Lung microvascular endothelial cell (primary cell): ENCODE measurements at regions not wholly inside any gene's neighbourhood (a gene's known extent, or its start where the extent isn't known, plus 50 kb on each side); places are given as distances from the start of the nearest gene placed in this dataset.
A peak's percentile ranks its signal among the peaks of the same experiment; 100 is the strongest.

Source experiments
- DNase-seq, 2 donors: peaks; one replicate each; pipeline versions ENCODE4 v3.0.0 to v3.0.0-alpha.2; 2010; ENCODE audit warnings: low read depth in 2 of 2

DNA sequence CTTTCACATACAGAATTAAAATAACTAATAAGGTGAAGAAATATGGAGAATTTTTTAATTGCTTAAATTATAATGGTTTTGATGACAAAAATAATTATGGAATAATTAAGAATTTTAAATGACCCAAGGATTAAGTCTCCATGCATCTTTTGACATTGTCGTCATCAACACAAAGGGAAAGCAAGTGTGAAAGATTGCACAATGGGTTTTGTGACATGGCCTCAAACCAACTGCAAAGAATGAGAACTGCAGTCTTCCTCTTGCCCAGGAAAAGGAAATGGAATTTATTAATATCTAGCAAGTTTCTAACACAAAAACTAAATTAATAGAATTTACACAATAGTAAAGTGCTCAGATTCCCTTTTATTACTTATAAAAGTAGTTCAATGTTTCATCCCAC is 329.1 kb upstream of the PKDCC start:
- no peak for DNase-seq

DNA sequence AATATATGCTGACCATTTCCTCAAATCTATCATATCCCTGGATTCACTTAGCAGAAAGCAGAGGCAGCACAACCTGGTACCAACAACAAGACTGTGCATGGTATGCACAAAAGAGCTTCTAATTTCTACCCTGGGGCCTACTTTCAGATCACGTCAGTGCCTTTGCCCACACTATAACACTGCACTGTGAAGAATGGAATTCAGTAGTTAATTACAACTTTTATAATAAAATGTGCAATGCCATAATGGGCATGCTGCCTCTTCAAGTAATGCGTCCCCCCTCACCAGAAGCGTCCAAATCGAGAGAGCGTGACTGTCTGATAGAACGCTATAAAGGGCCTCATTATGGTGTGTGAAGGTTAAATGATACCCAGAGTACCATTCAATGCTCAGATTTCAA is 328.1 kb upstream of the PKDCC start:
- no peak for DNase-seq

DNA sequence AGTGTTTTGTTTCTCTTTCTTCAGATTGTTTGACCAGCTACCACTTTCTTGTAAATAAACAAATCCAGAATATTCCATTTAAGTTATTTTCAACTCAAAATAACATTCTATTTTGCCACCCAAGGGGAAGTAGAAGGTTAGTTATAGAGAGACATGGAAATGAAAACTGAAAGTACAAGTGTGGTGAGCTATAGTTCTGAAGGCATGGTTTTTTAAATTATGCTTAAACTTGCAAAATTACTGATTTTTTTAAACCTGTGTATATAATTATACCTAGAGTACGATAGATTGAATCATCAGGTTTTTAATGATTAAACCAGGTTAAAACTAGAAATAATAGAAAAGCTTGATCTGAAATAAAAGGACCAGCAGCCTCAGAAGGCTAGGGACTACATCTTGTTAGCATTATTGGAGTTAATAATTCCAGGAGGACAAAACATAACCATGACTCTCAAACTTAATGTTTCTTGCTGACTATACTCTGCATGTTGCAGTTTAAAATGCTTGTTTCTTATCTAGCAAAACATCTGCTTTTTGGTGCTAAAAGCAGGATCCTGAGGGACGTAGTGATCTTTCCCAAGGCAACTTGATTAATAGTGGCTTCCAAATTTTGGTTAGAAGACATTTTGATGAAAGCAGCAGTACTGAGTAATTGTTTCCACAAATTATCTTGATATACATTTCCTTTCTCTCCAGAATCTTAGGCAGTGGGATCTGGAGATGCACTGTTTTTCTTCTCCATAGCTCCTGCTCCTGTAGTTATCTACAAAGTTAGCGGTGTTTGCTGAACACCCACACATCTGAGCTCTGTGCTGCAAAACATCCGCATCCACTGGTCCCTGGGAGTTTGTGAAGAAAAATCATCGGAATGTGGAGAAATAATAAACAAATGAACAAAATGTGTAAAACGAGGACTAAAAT is 327.2 kb upstream of the PKDCC start:
- DNase-seq = no peak

DNA sequence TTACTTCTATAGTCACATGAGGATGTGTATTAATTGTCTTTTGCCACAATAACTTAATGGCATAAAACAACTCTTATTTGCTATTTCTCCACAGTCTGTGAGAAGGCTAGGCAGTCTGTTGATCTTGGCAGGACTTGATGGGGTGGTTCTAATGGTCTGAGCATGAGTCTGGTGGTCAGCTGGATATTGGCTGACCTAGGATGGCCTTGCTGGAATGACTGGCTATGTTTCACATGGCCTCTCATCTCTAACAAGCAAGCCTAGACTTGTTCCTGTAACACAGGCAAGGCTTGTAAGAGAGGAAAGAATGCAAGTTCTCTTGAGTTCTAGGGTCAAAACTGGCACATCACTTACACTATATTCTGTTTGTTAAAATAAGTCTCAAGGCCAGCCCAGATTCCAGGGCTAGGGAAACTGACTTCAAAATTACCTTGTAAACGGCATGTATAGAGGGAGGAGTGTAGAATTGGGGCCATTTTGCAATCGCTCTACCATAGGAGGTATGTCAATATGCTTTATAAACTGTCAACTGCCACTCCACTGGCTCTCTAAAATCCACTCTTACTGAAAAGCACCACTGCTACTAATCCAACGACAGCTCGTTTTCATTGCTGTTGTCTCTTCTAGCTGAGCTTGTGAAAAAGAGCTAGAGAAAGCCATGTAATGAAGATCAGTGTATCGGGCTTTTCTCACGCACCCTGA is 325.0 kb upstream of the PKDCC start:
- peak in 1 of 2 donors; percentile 21 for DNase-seq

DNA sequence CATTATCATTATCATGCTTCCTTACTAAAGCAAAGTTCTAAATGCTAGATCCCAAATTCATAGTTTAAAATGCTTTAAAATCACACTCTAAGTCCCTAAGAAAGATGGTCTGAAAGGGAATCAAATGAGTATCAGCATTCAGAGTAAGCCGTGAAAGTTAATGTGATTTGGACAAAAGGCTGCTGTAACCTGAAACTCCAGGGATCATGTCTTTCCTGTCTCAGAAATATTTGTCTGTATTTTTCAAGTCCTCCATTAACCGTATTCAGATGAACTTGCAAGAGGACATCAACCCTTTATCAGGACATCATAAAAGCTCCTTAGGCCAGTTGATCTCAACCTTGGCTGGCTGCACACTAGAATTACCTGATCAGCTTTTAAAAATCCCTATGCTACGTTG is 324.3 kb upstream of the PKDCC start:
- no peak for DNase-seq

DNA sequence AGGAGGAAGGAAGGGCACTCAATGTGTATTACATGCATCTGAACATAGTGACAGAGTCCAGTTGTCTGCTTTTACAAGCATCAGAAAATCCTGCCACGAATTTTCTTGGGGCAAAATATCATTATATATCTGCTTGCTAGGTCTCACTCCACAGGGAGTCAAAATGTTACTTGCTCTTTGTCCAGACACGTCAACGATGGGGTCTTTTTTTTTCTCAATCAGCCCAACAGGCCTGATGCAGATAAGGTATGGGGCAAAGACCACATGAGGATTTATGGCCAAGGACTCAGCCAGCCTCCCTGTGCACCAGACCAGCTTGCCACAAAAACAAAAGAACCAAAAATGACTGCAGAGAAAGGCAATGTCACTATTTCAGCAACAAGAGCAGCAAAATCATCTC is 323.4 kb upstream of the PKDCC start:
- no peak for DNase-seq

DNA sequence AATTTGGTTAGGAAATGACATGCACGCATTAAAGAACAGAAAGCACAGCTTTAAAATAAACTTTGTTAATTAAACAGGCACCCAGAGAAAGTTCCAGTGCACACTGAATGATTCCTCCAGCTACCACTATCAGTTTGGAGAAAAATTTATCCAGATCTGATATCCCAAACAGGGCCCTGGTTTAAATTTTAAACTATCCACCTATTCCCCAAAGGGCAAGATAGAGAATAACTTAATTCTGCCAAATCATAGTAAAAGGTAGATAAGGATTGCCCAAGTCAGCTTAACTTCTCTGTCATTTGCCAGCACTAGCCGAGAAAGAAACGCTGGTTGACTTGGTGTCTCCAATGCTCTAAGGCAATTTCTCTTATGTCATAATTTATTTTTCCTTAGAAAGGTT is 321.9 kb upstream of the PKDCC start:
- no peak for DNase-seq

DNA sequence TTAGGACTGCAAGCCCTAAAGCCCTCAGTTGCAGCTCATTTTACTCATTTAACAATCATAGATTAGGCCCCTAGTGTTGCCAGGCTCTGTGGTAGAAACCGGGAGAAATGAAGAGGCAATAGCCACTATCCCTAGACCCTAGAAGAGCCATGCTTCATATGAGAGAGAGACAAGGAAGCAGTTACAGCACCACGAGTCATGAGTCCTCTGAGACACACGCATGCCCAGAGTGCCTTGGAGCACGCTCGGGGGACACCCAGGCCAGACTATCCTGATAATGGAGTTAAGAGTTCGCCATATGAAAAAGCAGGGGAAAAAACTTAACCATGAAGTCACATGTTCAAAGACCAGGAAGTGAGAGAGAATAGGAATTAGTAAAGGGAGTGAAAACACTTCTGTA is 321.5 kb upstream of the PKDCC start:
- no peak for DNase-seq

DNA sequence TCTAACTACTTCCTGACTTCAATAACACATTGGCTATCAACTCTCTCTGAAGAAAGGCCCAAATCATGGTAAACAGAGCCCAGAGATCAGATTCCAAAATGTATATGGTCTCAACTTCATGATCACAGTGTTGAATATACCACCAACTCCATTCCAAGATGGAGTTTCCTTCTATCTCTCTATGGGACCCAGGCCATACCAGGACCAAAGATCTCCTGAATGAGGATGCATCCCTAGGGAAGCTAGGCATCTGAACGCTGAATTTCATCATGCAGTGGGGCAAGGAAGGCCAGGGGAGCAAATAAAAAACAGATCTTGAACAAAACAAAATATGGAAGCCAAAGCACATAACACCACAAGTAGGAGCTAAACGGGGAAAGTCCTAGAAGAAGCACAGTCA is 320.7 kb upstream of the PKDCC start:
- DNase-seq = no peak

DNA sequence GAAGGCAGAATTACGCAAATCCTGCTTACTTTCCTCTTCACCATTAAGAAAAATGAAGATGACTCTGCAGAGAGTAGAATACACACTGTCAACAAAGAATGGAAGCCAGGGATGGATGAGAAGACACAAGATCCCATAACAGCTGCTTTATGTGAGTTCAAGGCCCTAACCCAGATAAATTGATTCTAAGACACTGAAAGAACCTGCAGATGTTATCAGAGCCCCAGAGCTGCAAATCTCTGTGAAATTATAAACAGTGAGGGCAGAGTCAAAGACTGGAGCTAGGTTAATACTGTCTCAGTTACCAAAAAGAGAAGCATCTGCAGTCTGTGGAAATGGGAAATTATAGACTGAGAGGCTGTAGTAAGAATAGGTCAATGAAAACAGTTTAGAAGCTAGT is 320.1 kb upstream of the PKDCC start:
- DNase-seq = no peak

DNA sequence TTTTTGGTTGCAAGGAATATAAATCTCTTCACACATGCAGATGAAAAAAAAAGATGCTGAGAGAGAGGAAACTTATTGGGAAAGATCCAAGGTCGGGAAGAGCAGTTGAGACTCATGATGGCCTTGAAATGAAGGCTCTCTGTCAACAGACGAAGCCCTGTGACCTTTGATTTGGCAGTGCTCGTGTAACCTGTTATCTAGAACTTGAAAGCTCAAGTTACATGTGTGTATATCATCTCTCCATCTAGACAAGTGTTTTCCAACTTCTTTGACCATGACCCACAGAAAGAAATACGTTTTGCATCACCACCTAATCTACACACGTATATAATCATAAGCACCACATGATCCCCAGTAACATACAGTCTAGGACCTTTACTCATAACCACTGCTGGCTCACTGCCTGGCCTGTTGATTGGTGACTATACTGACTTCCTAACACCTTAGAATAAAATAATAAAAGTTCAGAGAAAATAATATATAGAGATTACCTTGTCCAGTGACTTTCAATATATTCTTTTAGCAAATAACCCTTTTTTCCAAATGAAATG is 319.0 kb upstream of the PKDCC start:
- DNase-seq = no peak

DNA sequence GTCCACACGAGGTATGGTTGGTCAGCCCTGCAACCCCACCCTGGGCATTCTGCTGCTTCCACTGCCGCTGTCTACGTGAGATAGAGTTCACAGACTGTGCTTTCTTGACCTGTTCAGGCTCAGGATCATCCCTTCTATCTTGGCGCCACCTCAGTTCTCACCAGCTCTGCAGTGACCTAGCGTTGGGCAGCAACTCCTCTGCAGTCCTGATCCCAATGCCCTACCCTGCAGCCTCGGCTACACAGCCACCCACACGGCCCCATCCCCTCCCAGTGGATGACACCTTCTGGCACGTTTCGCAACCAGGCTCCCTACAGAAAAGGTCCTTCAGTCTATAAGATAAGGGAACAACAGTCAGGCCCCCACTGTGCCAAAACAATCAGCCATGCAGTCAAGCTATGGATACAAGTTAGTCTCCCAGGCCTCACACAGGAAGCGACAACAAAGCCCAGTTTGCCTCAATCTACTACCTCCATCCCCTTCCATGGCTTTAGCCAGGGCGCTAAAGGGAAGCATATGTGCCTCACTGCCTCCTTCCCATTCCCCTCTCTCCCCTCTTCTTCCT is 317.9 kb upstream of the PKDCC start:
- DNase-seq = no peak

DNA sequence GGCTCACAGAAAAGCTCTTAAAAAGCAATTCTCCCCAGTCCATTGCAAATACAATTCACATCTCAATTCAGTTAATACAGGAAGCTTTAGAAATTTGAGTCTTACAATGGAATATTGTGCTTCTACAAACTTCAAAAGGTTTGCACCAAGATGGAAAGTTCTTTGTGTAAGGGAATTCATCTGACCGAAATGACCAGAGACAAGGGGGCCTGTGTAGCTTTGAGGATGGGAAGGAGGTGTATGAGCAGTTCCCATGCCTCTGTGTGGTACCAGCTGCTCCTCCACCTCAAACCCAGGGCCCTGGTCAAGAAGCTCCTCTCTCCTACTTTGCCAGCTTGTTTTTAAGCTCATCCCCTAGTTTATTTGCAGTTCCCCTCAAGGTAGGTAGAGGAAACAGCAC is 312.8 kb upstream of the PKDCC start:
- DNase-seq = no peak

DNA sequence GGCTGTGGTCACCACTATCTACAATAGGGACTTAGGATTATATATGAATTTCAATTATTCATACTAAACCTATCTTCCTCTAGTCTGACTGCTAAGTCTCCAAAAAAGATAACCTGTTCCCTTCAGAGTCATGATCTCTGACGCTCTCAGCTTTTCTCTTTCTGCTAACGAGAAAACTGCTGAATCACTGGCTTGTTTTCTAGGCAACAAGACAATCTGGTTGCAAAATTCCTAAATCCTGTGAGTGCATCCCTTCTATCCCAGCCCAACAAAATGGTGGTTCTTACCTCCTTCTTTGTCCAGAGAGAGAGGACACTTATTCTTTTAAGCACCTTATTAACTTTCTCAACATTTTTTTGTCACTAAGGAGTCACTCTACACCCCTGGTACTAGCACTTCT is 312.3 kb upstream of the PKDCC start:
- DNase-seq = no peak

DNA sequence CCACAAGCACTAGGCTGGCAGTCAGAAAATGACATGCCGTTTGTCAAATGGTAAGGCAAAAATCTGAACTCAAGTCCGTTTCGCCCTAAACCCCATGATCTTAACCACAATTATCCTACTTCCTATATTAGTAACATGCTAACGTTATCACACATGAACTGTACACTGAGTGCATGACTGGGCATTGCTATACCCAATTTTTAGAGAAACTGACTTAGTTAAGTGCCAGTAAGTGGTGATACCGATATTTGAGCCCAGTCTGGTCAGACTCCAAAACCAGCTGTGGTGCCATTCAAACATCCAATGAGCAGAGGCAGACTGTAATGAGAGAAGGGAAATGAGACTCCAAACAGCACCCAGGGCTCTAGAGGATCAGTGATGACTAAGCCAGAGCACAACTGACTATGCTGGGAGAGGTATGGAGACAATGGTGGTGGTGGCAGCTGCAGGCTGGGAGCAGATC is 311.7 kb upstream of the PKDCC start:
- DNase-seq = no peak

DNA sequence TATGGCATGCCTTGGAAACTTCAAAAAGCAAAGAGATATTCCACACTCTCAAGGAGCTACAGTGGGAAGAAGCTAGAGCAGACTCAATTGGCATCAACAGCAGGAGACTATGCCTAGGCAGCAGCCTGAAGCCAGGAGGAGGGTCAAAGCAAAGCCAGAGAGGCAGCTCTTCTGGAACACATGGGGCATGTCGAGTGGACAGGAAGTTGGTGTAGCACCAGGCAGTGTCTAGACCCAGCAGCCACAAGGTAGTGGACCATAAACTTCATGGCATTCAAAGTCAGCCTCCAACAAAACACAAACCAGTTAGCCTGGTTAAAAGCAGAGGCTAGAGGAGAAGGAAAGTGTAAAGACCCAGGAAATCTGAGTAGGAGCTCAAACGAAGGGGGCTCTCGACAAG is 311.2 kb upstream of the PKDCC start:
- DNase-seq = no peak

DNA sequence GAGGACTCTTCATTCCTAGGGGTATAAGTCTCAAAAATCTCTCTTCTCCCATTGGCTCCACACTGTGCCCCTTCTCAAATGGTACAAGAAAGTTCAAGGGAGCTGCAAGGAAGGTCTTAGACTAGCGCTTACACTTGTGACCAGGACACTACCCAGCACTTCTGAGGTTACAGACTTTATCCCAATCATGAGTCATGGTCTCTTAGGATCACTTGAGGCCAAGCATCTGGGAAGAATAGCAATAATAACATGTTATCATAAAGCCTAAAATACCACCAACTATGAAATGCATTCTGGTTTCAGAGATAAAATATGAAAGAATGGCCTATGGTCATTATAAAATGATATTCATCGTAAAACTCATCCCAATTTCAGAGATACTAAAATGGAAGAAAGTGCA is 309.9 kb upstream of the PKDCC start:
- no peak for DNase-seq

DNA sequence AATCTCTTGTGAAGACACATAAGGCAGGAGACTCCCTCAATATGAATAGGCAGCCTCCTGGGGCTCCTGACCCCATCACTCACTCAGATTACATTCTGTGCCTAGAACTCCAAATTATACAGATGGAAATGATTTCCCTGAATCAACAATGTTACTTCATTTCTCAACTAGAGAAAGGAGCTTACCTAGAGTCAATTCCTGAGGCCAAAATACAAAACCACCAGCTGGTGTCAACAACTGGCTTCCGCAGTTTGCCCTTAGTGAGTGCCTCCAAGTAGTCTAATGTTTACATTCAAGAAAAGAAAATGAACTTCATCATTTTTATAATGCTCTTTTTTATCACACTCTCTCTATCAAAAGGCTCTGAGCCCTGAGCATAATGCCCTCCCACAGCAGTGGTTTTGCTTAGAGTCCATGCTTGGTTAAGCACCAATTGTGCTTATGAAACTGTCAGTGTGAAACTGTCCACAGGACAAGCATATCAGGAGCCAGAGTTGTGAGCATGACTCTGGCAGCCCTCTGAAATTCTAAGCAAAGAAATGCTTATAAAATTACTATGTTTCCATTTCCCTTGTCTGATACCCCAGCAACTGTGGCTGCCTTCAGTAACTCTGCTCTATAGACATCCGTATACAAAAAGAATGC is 305.7 kb upstream of the PKDCC start:
- DNase-seq = no peak

DNA sequence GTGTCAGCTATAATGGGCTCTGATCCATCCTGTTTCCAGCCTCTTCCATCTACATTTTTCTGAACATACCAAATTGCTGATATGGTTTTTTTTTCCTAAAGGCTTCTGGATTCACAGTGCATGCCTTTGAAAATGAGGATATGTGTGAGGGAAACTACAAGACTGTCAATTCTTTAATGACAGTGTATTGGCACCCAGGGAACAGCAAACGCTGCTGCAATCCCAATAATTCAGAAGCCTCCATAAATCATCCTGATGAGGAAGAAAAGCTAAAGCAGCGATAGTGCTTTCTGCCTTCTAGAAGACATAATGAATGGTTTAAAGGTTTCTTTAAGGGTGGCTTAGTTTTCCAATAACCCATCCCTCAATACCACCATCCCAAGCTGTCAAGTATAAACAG is 304.5 kb upstream of the PKDCC start:
- no peak for DNase-seq

DNA sequence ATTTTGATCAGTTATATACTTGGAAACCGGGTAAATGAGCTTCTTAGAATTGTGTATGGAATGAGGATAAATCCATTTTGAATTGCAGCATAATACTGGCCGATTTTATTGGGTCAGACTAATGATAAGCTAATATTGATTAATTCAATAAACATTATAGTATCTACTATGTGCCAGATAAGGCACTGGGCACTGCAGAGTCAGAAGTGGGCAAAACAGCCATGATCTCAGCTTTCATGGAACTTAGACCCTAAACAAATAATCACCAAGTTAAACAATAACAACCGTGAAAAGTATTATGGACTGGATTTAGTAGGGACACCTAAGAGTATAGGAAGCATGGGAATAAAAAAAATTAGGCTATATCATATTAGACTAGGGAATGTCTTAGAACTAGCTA is 297.0 kb upstream of the PKDCC start:
- DNase-seq = no peak

DNA sequence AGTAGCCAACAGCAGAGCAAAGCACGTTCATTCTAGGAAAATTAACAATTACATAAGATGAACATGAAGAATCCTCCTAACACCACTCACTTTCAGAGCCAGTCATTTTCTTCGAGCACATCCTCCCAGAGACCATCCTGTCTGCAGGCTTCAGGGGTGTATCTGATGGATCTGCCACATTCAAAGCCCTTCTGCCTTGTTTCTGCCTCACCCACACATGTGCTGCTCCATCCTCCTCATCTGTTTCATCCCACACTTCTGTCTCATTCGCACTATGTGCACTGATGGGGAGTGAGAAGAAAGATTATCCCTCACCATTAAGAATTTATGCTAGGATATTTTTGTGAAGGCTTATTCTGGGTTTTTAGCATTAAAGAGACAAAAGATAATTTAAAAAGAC is 287.9 kb upstream of the PKDCC start:
- no peak for DNase-seq

DNA sequence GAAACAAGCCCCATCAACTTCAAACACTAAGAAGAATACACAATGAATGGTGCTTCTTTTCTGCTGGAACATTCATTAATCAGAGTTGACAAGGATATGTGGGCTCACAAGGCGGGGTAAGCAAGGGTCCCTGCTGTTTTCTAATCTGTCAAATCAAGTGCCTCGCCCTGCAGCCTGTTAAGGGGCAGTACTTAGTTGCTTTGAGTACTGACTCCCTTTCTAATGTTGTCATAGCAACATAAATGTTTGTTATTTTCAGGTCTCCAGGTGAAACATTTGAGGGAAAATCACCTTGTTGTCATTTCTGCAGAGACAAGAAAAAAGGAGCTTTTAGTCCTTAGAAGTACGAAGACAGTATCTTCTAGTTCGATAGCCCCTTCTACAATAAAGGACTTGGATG is 284.7 kb upstream of the PKDCC start:
- no peak for DNase-seq
